Astrocyte (in vitro differentiated cells and primary cell): ENCODE measurements at regions not wholly inside any gene's neighbourhood (a gene's known extent, or its start where the extent isn't known, plus 50 kb on each side); places are given as distances from the start of the nearest gene placed in this dataset.

Experiments
- DNase-seq: peaks from one replicate; pipeline ENCODE4 v3.0.0-alpha.2; 2010; ENCODE audit warnings: low read depth
- FAIRE-seq: peaks from 2 replicates; lab custom pipeline; 2011; peaks lifted over from hg19 to GRCh38; lab: Jason Lieb, UNC
- H2AFZ ChIP-seq: 2 replicates; pipeline ENCODE4 v1.6.0; 2012; ENCODE audit warnings: low read depth, low read length, inconsistent platforms
- H3K27ac ChIP-seq: 2 replicates; pipeline ENCODE4 v1.5.1; 2011; ENCODE audit warnings: low read depth, low read length, inconsistent platforms
- H3K27me3 ChIP-seq: 2 replicates; pipeline ENCODE4 v1.6.0; 2011; ENCODE audit warnings: low read length, inconsistent platforms; ENCODE audit not compliant: insufficient read depth
- H3K36me3 ChIP-seq: 2 replicates; pipeline ENCODE4 v1.5.1; 2011; ENCODE audit warnings: low read length, inconsistent platforms; ENCODE audit not compliant: insufficient read depth
- H3K4me1 ChIP-seq: 2 replicates; pipeline ENCODE4 v1.5.1; 2011; ENCODE audit warnings: low read length, inconsistent platforms; ENCODE audit not compliant: insufficient read depth
- H3K4me2 ChIP-seq: 2 replicates; pipeline ENCODE4 v1.6.0; 2012; ENCODE audit warnings: low read length, inconsistent platforms
- H3K4me3 ChIP-seq: 2 replicates; pipeline ENCODE4 v1.5.1; 2011; ENCODE audit warnings: low read depth, mild to moderate bottlenecking, low read length, inconsistent platforms; ENCODE audit not compliant: insufficient read depth
- H3K79me2 ChIP-seq: 2 replicates; pipeline ENCODE4 v1.6.0; 2012; ENCODE audit warnings: mild to moderate bottlenecking, low read length, inconsistent platforms; ENCODE audit not compliant: insufficient read depth
- H3K9ac ChIP-seq: 2 replicates; pipeline ENCODE4 v1.6.0; 2012; ENCODE audit warnings: mild to moderate bottlenecking, low read length, inconsistent platforms
- H3K9me3 ChIP-seq: 2 replicates; pipeline ENCODE4 v1.5.1; 2012; ENCODE audit warnings: low read depth, mild to moderate bottlenecking, low read length, inconsistent platforms; ENCODE audit not compliant: insufficient read depth
- H4K20me1 ChIP-seq: 2 replicates; pipeline ENCODE4 v1.6.0; 2012; ENCODE audit warnings: low read length, inconsistent platforms; ENCODE audit not compliant: insufficient read depth
- H3K27ac Mint-ChIP-seq: one replicate; pipeline ENCODE4 v1.8.0; 2021; ENCODE audit warnings: mild to moderate bottlenecking, mixed read lengths; ENCODE audit not compliant: unreplicated experiment
- H3K27me3 Mint-ChIP-seq: one replicate; pipeline ENCODE4 v1.8.0; 2021; ENCODE audit warnings: low read depth, mixed read lengths; ENCODE audit not compliant: unreplicated experiment
- H3K36me3 Mint-ChIP-seq: one replicate; pipeline ENCODE4 v1.8.0; 2021; ENCODE audit warnings: low read depth, mixed read lengths; ENCODE audit not compliant: unreplicated experiment
- H3K4me1 Mint-ChIP-seq: one replicate; pipeline ENCODE4 v1.8.0; 2021; ENCODE audit warnings: low read depth, mixed read lengths; ENCODE audit not compliant: unreplicated experiment
- H3K4me3 Mint-ChIP-seq: one replicate; pipeline ENCODE4 v1.8.0; 2021; ENCODE audit warnings: mild to moderate bottlenecking, moderate library complexity, mixed read lengths; ENCODE audit not compliant: unreplicated experiment
- H3K9me3 Mint-ChIP-seq: one replicate; pipeline ENCODE4 v1.8.0; 2021; ENCODE audit warnings: mild to moderate bottlenecking, mixed read lengths; ENCODE audit not compliant: unreplicated experiment
- CTCF ChIP-seq: IDR thresholded peaks from 2 replicates; pipeline ENCODE4 v1.5.1; 2011; ENCODE audit warnings: low read depth, mild to moderate bottlenecking, inconsistent platforms, low read length, moderate library complexity; ENCODE audit not compliant: insufficient read depth
- EZH2 ChIP-seq: IDR thresholded peaks from 2 replicates; pipeline ENCODE4 v1.6.1; 2012; ENCODE audit warnings: mild to moderate bottlenecking, low read length, inconsistent platforms; ENCODE audit not compliant: insufficient read depth

DNA sequence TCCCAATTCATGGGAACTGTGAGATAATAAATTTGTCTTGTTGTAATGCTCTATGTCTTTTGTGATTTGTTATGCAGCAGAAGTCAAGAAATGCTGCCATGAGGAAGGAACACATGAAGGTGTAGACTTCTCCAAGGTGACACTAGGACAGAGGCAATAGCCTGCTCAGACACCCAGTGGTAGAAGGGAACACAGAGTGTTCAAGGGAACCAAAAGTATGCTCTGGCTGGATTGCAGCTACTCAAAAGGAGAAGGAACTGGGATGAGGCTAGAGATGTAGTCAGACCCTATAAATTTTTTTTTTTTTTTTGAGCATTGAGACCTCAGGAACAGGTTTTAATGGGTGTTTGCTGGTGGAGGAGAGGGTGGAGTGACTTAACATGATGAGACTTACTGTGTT lies 232.5 kb downstream of the PARP8 start:
- Histone ChIP-seq H3K4me3 (no peak overlapping the region), H3K27me3 (no peaks in the 10 kb centered on the region), H3K36me3 (no peaks in the 10 kb centered on the region), H3K9ac (no peak overlapping the region), H3K27ac (no peak overlapping the region), H4K20me1 (no peaks in the 10 kb centered on the region), H2AFZ (no peak overlapping the region), H3K4me2 (no peak overlapping the region), H3K9me3 (no peaks in the 10 kb centered on the region), H3K79me2 (no peaks in the 10 kb centered on the region), H3K4me1 (no peaks in the 10 kb centered on the region)
- Mint-ChIP-seq H3K4me1 (no peaks in the 10 kb centered on the region), H3K27ac (no peak overlapping the region), H3K36me3 (no peaks in the 10 kb centered on the region), H3K4me3 (no peak overlapping the region), H3K27me3 (peaks cover 3% of the 10 kb centered on the region), H3K9me3 (no peaks in the 10 kb centered on the region)
- DNase-seq (no peak), FAIRE-seq (no peak)
- no peak for TF ChIP-seq EZH2
- no peak for TF ChIP-seq CTCF

GRCh38 chr5:50900952-50901510 lies 234.6 kb downstream of the PARP8 start:
- Mint-ChIP-seq H3K4me3 (no peak overlapping the region), H3K27ac (no peak overlapping the region), H3K4me1 (no peaks in the 10 kb centered on the region), H3K36me3 (no peaks in the 10 kb centered on the region), H3K9me3 (no peaks in the 10 kb centered on the region), H3K27me3 (peaks cover 3% of the 10 kb centered on the region)
- no peak for FAIRE-seq
- no peak for DNase-seq
- no peaks in the 10 kb centered on the region for H4K20me1 ChIP-seq
- no peaks in the 10 kb centered on the region for H3K79me2 ChIP-seq
- no peak overlapping the region for H3K4me3 ChIP-seq
- no peak overlapping the region for H3K27ac ChIP-seq
- H3K27me3 ChIP-seq, result no peaks in the 10 kb centered on the region
- no peaks in the 10 kb centered on the region for H3K9me3 ChIP-seq
- H3K9ac ChIP-seq, result no peak overlapping the region
- no peak overlapping the region for H3K4me2 ChIP-seq
- no peak for TF ChIP-seq EZH2
- no peak for TF ChIP-seq CTCF
- no peaks in the 10 kb centered on the region for H3K4me1 ChIP-seq
- H3K36me3 ChIP-seq, result no peaks in the 10 kb centered on the region
- H2AFZ ChIP-seq, result no peak overlapping the region

DNA sequence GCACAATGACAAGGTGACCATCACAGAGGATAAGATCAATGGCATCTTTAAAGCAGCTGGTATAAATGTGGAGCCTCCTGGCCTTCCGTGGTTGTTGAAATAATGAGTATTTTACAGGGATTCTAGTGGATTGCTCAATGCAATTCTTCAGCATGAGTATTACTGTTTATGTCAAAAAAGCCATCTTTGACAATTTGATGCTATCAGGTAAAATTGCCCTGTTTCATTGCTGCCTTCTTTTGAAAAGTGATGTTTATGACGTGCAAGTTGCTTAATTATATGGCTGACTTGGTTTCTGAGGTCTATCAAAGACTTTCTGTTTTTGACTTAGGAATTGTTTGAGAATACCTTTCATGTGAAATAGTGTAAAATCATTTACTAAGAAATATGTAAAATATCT lies 237.2 kb downstream of the PARP8 start:
- no peak overlapping the region for H3K4me3 ChIP-seq
- H3K27me3 ChIP-seq, result no peaks in the 10 kb centered on the region
- H3K4me2 ChIP-seq, result no peak overlapping the region
- DNase-seq (no peak), FAIRE-seq (no peak)
- Mint-ChIP-seq H3K36me3 (no peaks in the 10 kb centered on the region), H3K27me3 (peaks cover 3% of the 10 kb centered on the region), H3K9me3 (no peaks in the 10 kb centered on the region), H3K27ac (no peak overlapping the region), H3K4me3 (no peak overlapping the region), H3K4me1 (no peaks in the 10 kb centered on the region)
- no peak overlapping the region for H2AFZ ChIP-seq
- no peaks in the 10 kb centered on the region for H3K36me3 ChIP-seq
- no peak overlapping the region for H3K9ac ChIP-seq
- TF ChIP-seq CTCF (no peak), EZH2 (no peak)
- no peaks in the 10 kb centered on the region for H4K20me1 ChIP-seq
- H3K4me1 ChIP-seq, result no peaks in the 10 kb centered on the region
- no peaks in the 10 kb centered on the region for H3K9me3 ChIP-seq
- no peaks in the 10 kb centered on the region for H3K79me2 ChIP-seq
- H3K27ac ChIP-seq, result no peak overlapping the region
